VCaP (cell line): ENCODE measurements at regions not wholly inside any gene's neighbourhood (a gene's known extent, or its start where the extent isn't known, plus 50 kb on each side); places are given as distances from the start of the nearest gene placed in this dataset.
"Not testable (repeated sequence)": the region's sequence is repeated elsewhere in the genome, so short reads cannot be mapped to it uniquely, and the experiment has no call there.

Source experiments
- H3K27ac ChIP-seq: fragments of 450-650 bp; 2 replicates; pipeline ENCODE4 v1.5.1; 2017
- CTCF ChIP-seq: fragments of 450-650 bp; conservative IDR thresholded peaks from 2 replicates; pipeline ENCODE4 v1.5.1; 2017; ENCODE audit warnings: mild to moderate bottlenecking, moderate library complexity

- no peak overlapping the region for H3K27ac ChIP-seq
- no peak for TF ChIP-seq CTCF
These were observed 88.9 kb downstream of the MOGAT1 start for GRCh38 chr2:222760301-222760897.

GRCh38 chr2:222761888-222762287, 90.4 kb downstream of the MOGAT1 start:
- TF ChIP-seq CTCF: no peak
- no peak overlapping the region for H3K27ac ChIP-seq

- no peak overlapping the region for H3K27ac ChIP-seq
- TF ChIP-seq CTCF: no peak
These were observed 90.9 kb downstream of the MOGAT1 start for GRCh38 chr2:222762342-222762741.

- H3K27ac ChIP-seq: not testable (repeated sequence)
These were observed 94.4 kb downstream of the MOGAT1 start for GRCh38 chr2:222765883-222766282.

- not testable (repeated sequence) for H3K27ac ChIP-seq
These were observed 92.8 kb upstream of the ACSL3 start for GRCh38 chr2:222768019-222768418.

GRCh38 chr2:222769446-222769845, 91.4 kb upstream of the ACSL3 start:
- no peak overlapping the region for H3K27ac ChIP-seq
- TF ChIP-seq CTCF: no peak

GRCh38 chr2:222769941-222770340, 90.9 kb upstream of the ACSL3 start:
- no peak for TF ChIP-seq CTCF
- H3K27ac ChIP-seq: no peak overlapping the region

GRCh38 chr2:222771832-222772231, 89.0 kb upstream of the ACSL3 start:
- no peak for TF ChIP-seq CTCF
- no peak overlapping the region for H3K27ac ChIP-seq

- H3K27ac ChIP-seq: no peak overlapping the region
- TF ChIP-seq CTCF: no peak
These were observed 85.9 kb upstream of the ACSL3 start for GRCh38 chr2:222774941-222775340.
